CD4-positive, alpha-beta T cell (primary cell): ENCODE measurements at regions not wholly inside any gene's neighbourhood (a gene's known extent, or its start where the extent isn't known, plus 50 kb on each side); places are given as distances from the start of the nearest gene placed in this dataset.

Source experiments
- ATAC-seq: fragments of 200-7000 bp; cut with Tn5 transposase; one replicate; pipeline ENCODE4 v1.10.0; 2022; ENCODE audit warnings: mild to moderate bottlenecking; ENCODE audit not compliant: poor library complexity
- CTCF ChIA-PET: fragments of 350-600 bp; sonication (Branson Sonifier 250); formaldehyde crosslinking; loops from one replicate; lab custom pipeline; 2021; ENCODE audit warnings: antibody characterized with exemption, inconsistent platforms; lab: Charles Lee
- POLR2A ChIA-PET: fragments of 350-600 bp; sonication (Branson Sonifier 250); formaldehyde crosslinking; loops from one replicate; lab custom pipeline; 2021; ENCODE audit warnings: antibody characterized with exemption, inconsistent platforms; lab: Charles Lee
- DNase-seq, 14 experiments: peaks; one replicate each; pipeline ENCODE4 v3.0.0-alpha.2; 2013 to 2020; ENCODE audit warnings: mixed read lengths in 2 of 14
- H3K27ac ChIP-seq, 2 donors: one replicate each; pipeline versions ENCODE4 v1.5.1 to v1.7.0; 2013; ENCODE audit warnings: low read length in 2 of 2, low read depth in 1 of 2, mild to moderate bottlenecking in 1 of 2
- H3K27me3 ChIP-seq, 2 experiments: 1 replicate in 1 of 2; 2 replicates in 1 of 2; pipeline versions ENCODE4 v1.6.1 to v1.7.0; 2013; ENCODE audit warnings: low read length in 2 of 2, control low read depth in 1 of 2, mild to moderate bottlenecking in 1 of 2, moderate library complexity in 1 of 2; ENCODE audit not compliant: insufficient read depth in 2 of 2, control insufficient read depth in 1 of 2
- H3K36me3 ChIP-seq: one replicate; pipeline ENCODE4 v1.6.1; 2013; ENCODE audit warnings: low read length, control low read depth; ENCODE audit not compliant: insufficient read depth
- H3K4me1 ChIP-seq: one replicate; pipeline ENCODE4 v1.6.1; 2013; ENCODE audit warnings: low read length, control low read depth; ENCODE audit not compliant: insufficient read depth
- H3K4me3 ChIP-seq: one replicate; pipeline ENCODE4 v1.5.1; 2013; ENCODE audit warnings: mild to moderate bottlenecking, low read length, moderate library complexity
- H3K9me3 ChIP-seq, 2 experiments: 1 replicate in 1 of 2; 2 replicates in 1 of 2; pipeline versions ENCODE4 v1.6.1 to v1.7.0; 2013; ENCODE audit warnings: low read length in 2 of 2, mild to moderate bottlenecking in 2 of 2, control low read depth in 1 of 2, moderate library complexity in 1 of 2; ENCODE audit not compliant: control insufficient read depth in 1 of 2, insufficient read depth in 1 of 2
- H3K27ac Mint-ChIP-seq: one replicate; pipeline ENCODE4 v1.8.0; 2020; ENCODE audit warnings: mixed read lengths
- H3K27me3 Mint-ChIP-seq: one replicate; pipeline ENCODE4 v1.8.0; 2021; ENCODE audit warnings: mixed read lengths
- H3K36me3 Mint-ChIP-seq: one replicate; pipeline ENCODE4 v1.8.0; 2021; ENCODE audit warnings: low read depth, mixed read lengths
- H3K4me1 Mint-ChIP-seq: one replicate; pipeline ENCODE4 v1.8.0; 2021; ENCODE audit warnings: low read depth, mixed read lengths
- H3K4me3 Mint-ChIP-seq: one replicate; pipeline ENCODE4 v1.8.0; 2020; ENCODE audit warnings: mild to moderate bottlenecking, mixed read lengths
- H3K9me3 Mint-ChIP-seq: one replicate; pipeline ENCODE4 v1.8.0; 2020; ENCODE audit warnings: mixed read lengths
- CTCF ChIP-seq: fragments of 200-600 bp; IDR thresholded peaks from one replicate; pipeline ENCODE4 v1.8.0; 2022; ENCODE audit warnings: antibody characterized with exemption, mild to moderate bottlenecking
- intact Hi-C, 2 experiments: fragments of 100-400 bp; cut with DNase I in 1 of 2; cut with micrococcal nuclease in 1 of 2; formaldehyde crosslinking; loops; one replicate each; pipeline versions ENCODE4 v1.15.1 to v1.9.0; 2023 to 2025; cut with DNase I, micrococcal nuclease

GRCh38 chr9:115599898-115600297 is 481.9 kb upstream of the TNC start:
- H3K9me3 ChIP-seq = no peaks in the 10 kb centered on the region
- H3K4me1 ChIP-seq = no peaks in the 10 kb centered on the region
- no peak for ATAC-seq
- H3K27me3 Mint-ChIP-seq = peaks cover 48% of the 10 kb centered on the region
- H3K4me3 ChIP-seq = no peak overlapping the region
- H3K4me1 Mint-ChIP-seq = no peaks in the 10 kb centered on the region
- no peaks in the 10 kb centered on the region for H3K36me3 Mint-ChIP-seq
- peaks cover 0 to 16% of the 10 kb centered on the region in 2 experiments for H3K27me3 ChIP-seq
- no peak for TF ChIP-seq CTCF
- H3K27ac Mint-ChIP-seq = no peak overlapping the region
- intact Hi-C loops = loop anchor here (10.0 kb wide), 1 partner anchor 1265 kb away; no protein-coding TSS in a partner anchor
- no peak overlapping the region for H3K4me3 Mint-ChIP-seq
- no peaks in the 10 kb centered on the region for H3K36me3 ChIP-seq
- H3K27ac ChIP-seq = no peak overlapping the region
- POLR2A ChIA-PET = no interaction called here
- DNase-seq = no peak
- H3K9me3 Mint-ChIP-seq = no peaks in the 10 kb centered on the region
- CTCF ChIA-PET = no interaction called here

- H3K36me3 ChIP-seq = no peaks in the 10 kb centered on the region
- Mint-ChIP-seq H3K36me3 (no peaks in the 10 kb centered on the region), H3K9me3 (no peaks in the 10 kb centered on the region), H3K4me1 (no peaks in the 10 kb centered on the region), H3K27me3 (peaks cover 34% of the 10 kb centered on the region), H3K4me3 (no peak overlapping the region), H3K27ac (no peak overlapping the region)
- intact Hi-C loops = no loop called here
- ChIA-PET CTCF (no interaction called here), POLR2A (no interaction called here)
- no peak overlapping the region for H3K27ac ChIP-seq
- peaks cover 0 to 10% of the 10 kb centered on the region in 2 experiments for H3K27me3 ChIP-seq
- H3K9me3 ChIP-seq = no peaks in the 10 kb centered on the region
- DNase-seq (no peak), ATAC-seq (no peak)
- TF ChIP-seq CTCF = no peak
- no peaks in the 10 kb centered on the region for H3K4me1 ChIP-seq
- H3K4me3 ChIP-seq = no peak overlapping the region
Measured at GRCh38 chr9:115601434-115601833, 483.5 kb upstream of the TNC start.

GRCh38 chr9:115604831-115605483 is 487.0 kb upstream of the TNC start:
- no peak for TF ChIP-seq CTCF
- H3K27ac ChIP-seq = no peak overlapping the region
- H3K9me3 ChIP-seq = no peaks in the 10 kb centered on the region
- no peak overlapping the region for H3K4me3 Mint-ChIP-seq
- no peak overlapping the region for H3K4me3 ChIP-seq
- H3K9me3 Mint-ChIP-seq = no peaks in the 10 kb centered on the region
- peaks cover 0 to 5% of the 10 kb centered on the region in 2 experiments for H3K27me3 ChIP-seq
- H3K27me3 Mint-ChIP-seq = peaks cover 6% of the 10 kb centered on the region
- no peak overlapping the region for H3K27ac Mint-ChIP-seq
- H3K36me3 ChIP-seq = no peaks in the 10 kb centered on the region
- H3K4me1 Mint-ChIP-seq = no peaks in the 10 kb centered on the region
- ATAC-seq (no peak), DNase-seq (no peak)
- CTCF ChIA-PET = no interaction called here
- intact Hi-C loops = no loop called here
- H3K36me3 Mint-ChIP-seq = no peaks in the 10 kb centered on the region
- POLR2A ChIA-PET = no interaction called here
- no peaks in the 10 kb centered on the region for H3K4me1 ChIP-seq
